Sigmoid colon (tissue), 6 donors: ENCODE measurements at regions not wholly inside any gene's neighbourhood (a gene's known extent, or its start where the extent isn't known, plus 50 kb on each side); places are given as distances from the start of the nearest gene placed in this dataset.

Experiments used
- DNase-seq: peaks from one replicate; pipeline ENCODE4 v3.0.0-alpha.2; 2019
- H3K27ac ChIP-seq, 4 donors: fragments of 200-600 bp; sonication (generic); one replicate each; pipeline ENCODE4 v1.5.1; 2016 to 2019; ENCODE audit warnings: mild to moderate bottlenecking in 1 of 4
- H3K27me3 ChIP-seq, 3 donors: fragments of 200-600 bp; sonication (generic); one replicate each; pipeline ENCODE4 v1.5.1; 2019; ENCODE audit warnings: mild to moderate bottlenecking in 1 of 3
- H3K36me3 ChIP-seq, 4 donors: fragments of 200-600 bp; sonication (generic); one replicate each; pipeline ENCODE4 v1.5.1; 2016 to 2019
- H3K4me1 ChIP-seq, 4 donors: fragments of 200-600 bp; sonication (generic); one replicate each; pipeline ENCODE4 v1.5.1; 2017 to 2019
- H3K4me3 ChIP-seq, 4 donors: fragments of 200-600 bp; sonication (generic); one replicate each; pipeline ENCODE4 v1.5.1; 2017 to 2019; ENCODE audit warnings: mild to moderate bottlenecking in 2 of 4, moderate library complexity in 1 of 4
- H3K9me3 ChIP-seq, 4 donors: fragments of 200-600 bp in 3 of 4; sonication (generic) in 3 of 4; one replicate each; pipeline versions ENCODE4 v1.5.1 to v1.6.1; 2013 to 2019
- CTCF ChIP-seq, 4 experiments: fragments of 450-650 bp in 3 of 4; fragments of 200-600 bp in 1 of 4; IDR thresholded peaks; one replicate each; pipeline ENCODE4 v1.5.1; 2016 to 2019; ENCODE audit warnings: antibody characterized with exemption in 4 of 4, mild to moderate bottlenecking in 3 of 4, moderate library complexity in 2 of 4
- EP300 ChIP-seq, 4 donors: sonication (generic); formaldehyde crosslinking; IDR thresholded peaks; one replicate each; pipeline ENCODE4 v1.6.1; 2017; ENCODE audit warnings: antibody characterized with exemption in 4 of 4
- POLR2A ChIP-seq, 2 donors: fragments of 450-650 bp; IDR thresholded peaks; one replicate each; pipeline ENCODE4 v1.6.1; 2016; ENCODE audit warnings: antibody characterized with exemption in 2 of 2, mild to moderate bottlenecking in 2 of 2, moderate library complexity in 2 of 2
- POLR2AphosphoS5 ChIP-seq, 4 donors: sonication (generic); formaldehyde crosslinking; IDR thresholded peaks; one replicate each; pipeline ENCODE4 v1.6.1; 2017; ENCODE audit warnings: antibody characterized with exemption in 4 of 4
- WGBS, 2 donors: extraction: QIAGEN DNeasy Blood & Tissue Kit; methylation state at CpG; one replicate each; pipeline ENCODE4 v1.1.7; 2013; 5-methylcytosine and 5-hydroxymethylcytosine counted together
- intact Hi-C: fragments of 100-400 bp; cut with DNase I; formaldehyde crosslinking; loops from one replicate; pipeline ENCODE4 v1.15.1; 2023
- donor health status: healthy with polysubstance abuse.
- donor health status: healthy.

GRCh38 chr2:144136297-144137010 lies 383.5 kb downstream of the ZEB2 start:
- Histone ChIP-seq H3K4me1 (no peaks in the 10 kb centered on the region), H3K36me3 (no peaks in the 10 kb centered on the region), H3K27ac (no peak overlapping the region), H3K9me3 (no peaks in the 10 kb centered on the region), H3K27me3 (no peaks in the 10 kb centered on the region), H3K4me3 (no peak overlapping the region)
- intact Hi-C loops = no loop called here
- DNase-seq = no peak
- TF ChIP-seq POLR2A (IDR thresholded peaks at IDR 0.05) (no peak), POLR2AphosphoS5 (IDR thresholded peaks at IDR 0.05) (no peak), EP300 (IDR thresholded peaks at IDR 0.05) (no peak), CTCF (IDR thresholded peaks at IDR 0.05) (no peak)
- WGBS, 2 donors = 97 to 98% methylated on average over 4 of the region's 4 CpGs

DNA sequence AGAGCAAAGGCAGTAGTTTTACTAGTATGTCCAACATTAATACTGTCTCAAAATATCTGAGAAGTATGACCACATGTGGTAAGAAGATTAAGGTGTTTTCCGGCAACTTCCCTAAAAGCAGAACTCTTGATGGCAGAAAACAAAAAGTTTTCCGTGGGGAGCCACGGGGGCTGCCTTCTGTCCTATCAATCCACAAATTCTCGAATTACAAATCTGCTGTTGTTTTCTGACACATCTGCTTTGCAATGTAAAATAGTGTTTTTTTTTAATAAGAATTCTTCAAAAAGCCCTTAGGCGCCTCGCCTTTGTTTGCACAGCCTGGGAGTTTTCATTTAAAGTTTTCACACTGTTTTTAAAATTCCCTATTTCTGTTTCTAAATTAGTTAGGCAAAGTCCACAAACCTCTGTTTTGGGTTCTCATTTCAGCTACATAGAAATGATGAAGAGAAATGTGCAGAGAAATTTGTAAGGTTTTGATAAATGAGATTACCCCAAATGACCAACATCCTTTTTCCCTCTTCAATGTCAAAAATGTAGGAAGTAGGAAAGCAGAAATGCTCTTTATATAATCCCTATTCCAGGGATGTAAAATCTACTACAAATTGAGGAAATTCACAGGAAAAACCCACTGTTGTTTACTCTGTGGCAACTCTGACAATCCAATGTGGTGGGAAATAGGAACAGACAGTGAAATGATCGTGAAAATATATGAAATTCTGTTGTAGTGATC lies 385.8 kb downstream of the ZEB2 start:
- Histone ChIP-seq H3K27ac (no peak overlapping the region), H3K36me3 (no peaks in the 10 kb centered on the region), H3K27me3 (no peaks in the 10 kb centered on the region), H3K4me1 (no peaks in the 10 kb centered on the region), H3K9me3 (no peaks in the 10 kb centered on the region), H3K4me3 (no peak overlapping the region)
- 68 to 84% methylated on average over 7 of the region's 7 CpGs for WGBS, 2 donors
- TF ChIP-seq EP300 (IDR thresholded peaks at IDR 0.05) (no peak), POLR2AphosphoS5 (IDR thresholded peaks at IDR 0.05) (no peak), POLR2A (IDR thresholded peaks at IDR 0.05) (no peak), CTCF (IDR thresholded peaks at IDR 0.05) (no peak)
- no peak for DNase-seq
- intact Hi-C loops = no loop called here

DNA sequence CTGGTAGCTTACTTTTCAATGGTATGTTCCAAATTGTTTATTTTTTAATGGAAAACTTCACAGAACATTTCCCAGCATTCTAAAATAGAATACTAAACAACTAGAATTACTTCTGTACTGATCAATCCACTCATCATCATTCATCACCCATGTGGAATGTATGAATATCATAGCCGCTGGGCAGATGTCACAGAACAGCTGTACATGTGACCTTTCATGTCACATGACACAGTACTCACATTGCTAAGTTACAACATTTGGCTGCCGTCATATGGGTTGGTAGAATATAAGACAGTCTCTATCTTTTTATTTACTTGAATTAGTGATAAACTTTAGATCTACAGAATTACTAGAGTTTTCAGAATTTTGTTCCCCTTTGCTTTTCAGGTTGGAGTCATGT lies 387.6 kb downstream of the ZEB2 start:
- TF ChIP-seq POLR2AphosphoS5 (IDR thresholded peaks at IDR 0.05) = no peak
- TF ChIP-seq CTCF (IDR thresholded peaks at IDR 0.05) = no peak
- no peak for TF ChIP-seq EP300 (IDR thresholded peaks at IDR 0.05)
- TF ChIP-seq POLR2A (IDR thresholded peaks at IDR 0.05) = no peak
- Histone ChIP-seq H3K4me3 (no peak overlapping the region), H3K36me3 (no peaks in the 10 kb centered on the region), H3K27me3 (no peaks in the 10 kb centered on the region), H3K4me1 (no peaks in the 10 kb centered on the region), H3K9me3 (no peaks in the 10 kb centered on the region), H3K27ac (no peak overlapping the region)
- DNase-seq = no peak
- 95 to 96% methylated on average over 2 of the region's 2 CpGs for WGBS, 2 donors
- intact Hi-C loops = no loop called here

GRCh38 chr2:144131042-144131441 lies 388.9 kb downstream of the ZEB2 start:
- H3K27me3 ChIP-seq = no peaks in the 10 kb centered on the region
- no peaks in the 10 kb centered on the region for H3K9me3 ChIP-seq
- H3K36me3 ChIP-seq = no peaks in the 10 kb centered on the region
- H3K27ac ChIP-seq = no peak overlapping the region
- TF ChIP-seq CTCF (IDR thresholded peaks at IDR 0.05) (no peak), POLR2A (IDR thresholded peaks at IDR 0.05) (no peak), EP300 (IDR thresholded peaks at IDR 0.05) (no peak)
- 73 to 86% methylated on average over 5 of the region's 5 CpGs for WGBS, 2 donors
- H3K4me1 ChIP-seq = no peaks in the 10 kb centered on the region
- intact Hi-C loops = no loop called here
- H3K4me3 ChIP-seq = no peak overlapping the region
- DNase-seq = no peak
